ENCODE measurements at regions not wholly inside any gene's neighbourhood (a gene's known extent, or its start where the extent isn't known, plus 50 kb on each side); places are given as distances from the start of the nearest gene placed in this dataset.

DNA sequence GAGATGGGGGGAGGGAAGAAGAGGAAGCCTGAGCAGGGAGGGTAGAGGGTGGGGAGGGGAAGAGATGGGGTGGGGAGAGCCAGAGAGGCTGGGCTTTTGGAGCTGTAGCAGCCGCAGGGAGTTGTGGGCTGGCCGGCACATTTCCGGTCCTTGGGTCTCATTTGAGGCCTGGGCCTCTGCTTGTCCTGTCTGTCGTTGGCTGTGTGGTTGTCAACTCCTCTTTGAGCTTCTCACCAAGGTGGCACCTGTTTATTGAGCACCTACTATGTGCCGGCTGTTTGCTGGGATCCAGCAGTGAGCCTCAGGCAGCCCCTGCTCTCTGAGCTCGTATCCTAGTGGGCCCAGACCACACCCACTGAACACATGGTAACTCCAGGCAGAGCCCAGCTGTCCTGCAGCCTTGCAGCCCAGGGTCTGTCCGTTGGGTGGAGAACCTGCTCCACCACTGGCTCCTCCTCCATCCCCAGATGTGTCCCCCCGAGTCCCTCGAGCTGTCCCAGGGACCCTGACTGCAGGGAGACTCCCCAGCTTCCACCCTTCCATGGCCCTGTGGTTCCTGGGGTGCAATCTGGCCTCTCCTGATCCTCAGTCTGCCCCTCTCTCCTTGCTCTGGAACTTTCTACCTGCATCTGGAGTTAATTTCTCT, 164.9 kb downstream of the IRF8 start:
- no peak for DNase-seq

DNA sequence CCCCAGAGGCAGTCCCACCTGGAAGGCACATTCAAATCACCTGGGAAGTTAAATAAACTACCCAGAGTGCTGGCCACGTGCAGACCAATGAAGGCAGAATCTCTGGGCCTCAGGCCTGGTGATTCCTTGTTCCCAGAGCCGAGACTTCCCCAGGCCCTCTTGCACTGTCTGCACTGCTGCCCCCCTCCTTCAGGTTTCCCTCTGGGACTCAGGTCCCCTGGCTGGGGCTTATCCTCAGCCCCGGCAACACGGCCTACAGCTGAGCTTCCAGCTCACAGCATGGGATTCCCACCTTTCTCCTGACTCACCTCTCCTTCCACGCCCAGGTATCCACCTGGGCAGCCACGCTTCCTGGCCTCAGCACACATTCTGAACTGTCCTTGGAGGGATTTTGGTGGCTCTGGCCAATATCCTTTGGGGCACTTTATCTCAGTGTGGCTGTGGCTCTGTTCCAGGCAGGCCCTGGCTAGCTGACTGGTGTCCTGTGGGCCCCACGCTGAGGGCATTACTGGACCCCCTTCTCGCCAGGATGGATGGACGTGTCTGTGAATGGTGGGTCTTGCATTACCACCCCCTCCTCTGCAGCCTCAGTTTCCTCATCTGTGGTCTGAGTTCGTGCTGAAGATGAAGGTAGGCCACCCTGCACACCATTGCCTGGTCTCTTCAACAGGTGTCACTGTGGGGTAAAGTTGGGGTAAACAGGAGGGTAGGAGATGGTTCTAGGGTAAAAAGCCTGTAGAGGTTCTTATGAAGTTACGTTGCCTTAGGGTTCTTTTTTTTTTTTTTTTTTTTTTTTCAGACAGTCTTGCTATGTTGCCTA, 165.7 kb downstream of the IRF8 start:
- DNase-seq: no peak

DNA sequence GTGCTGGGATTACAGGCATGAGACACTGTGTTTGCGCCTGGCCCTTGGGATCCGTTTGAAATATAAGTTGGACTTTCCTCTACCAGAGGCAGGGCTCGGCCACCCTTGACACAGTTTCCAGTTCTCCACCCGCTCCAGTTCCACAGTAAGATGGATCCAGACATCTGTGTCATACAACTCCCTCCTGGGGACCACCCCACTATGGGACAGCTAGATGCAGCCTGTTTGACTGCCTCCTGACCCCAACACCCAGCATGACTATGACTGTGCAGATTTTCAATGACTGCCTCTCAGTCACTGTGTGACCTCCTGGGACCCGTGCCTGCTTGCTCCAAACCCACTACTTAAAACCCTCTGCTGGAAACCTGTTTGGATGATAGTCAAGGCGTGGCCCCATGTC, 166.7 kb downstream of the IRF8 start:
- DNase-seq: no peak

DNA sequence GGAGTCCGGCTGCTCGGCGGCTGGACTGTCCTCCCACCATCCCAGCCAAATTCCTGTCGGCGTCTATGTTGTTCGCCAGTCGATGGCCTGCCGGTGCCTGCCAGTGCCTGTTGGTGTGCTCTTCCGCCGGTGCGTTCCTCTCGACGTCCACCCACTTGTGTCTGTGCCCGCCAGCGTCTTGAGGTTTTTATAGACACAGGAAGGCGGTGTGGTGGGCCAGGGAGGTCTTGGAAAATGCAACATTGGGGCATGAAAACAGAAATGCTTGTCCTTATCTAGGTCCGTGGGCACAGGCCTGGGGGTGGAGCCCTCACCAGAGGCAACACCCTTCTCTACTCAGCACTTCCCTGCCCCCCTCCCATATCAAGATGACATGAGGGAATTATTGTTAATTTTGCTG, 167.8 kb downstream of the IRF8 start:
- DNase-seq: no peak

DNA sequence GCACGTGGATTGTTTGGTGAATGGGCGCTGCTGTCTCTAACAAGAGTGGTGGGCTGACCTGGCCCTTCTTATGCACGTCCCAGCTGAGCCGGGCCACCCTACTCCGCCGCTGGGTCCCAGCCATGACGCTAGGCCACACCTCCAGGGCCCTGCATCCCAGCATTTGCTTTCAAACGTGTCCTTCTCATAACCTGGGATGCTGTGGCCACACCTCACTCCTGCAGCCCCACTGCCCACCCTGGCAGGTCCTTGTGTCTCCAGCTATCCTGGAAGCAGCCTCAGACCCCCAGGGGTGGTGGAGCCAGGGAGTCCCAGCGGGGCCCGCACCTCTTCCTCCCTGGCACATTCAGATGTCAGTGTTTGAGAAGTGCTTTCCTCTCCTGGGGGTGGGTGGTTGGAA, 168.6 kb downstream of the IRF8 start:
- DNase-seq: no peak

DNA sequence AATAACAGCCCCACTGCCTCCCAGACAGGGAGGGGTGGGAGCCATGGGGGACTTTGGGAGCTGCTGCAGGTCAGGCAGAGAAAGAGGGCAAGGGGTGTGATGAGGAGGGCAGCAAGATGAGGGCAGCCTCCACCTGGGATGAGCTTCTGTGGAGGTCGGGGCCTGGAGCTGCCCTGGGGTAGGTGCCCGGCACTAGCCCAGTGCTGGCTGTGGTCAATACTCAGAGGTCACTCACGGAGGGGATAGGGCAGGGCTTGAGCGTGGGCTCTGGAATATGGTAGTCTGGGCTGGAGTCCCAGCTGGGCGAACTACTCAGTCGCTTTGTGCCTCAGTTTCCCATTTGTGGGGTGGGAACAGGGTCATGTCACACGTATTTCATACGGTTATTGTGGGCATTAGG, 169.0 kb downstream of the IRF8 start:
- no peak for DNase-seq

DNA sequence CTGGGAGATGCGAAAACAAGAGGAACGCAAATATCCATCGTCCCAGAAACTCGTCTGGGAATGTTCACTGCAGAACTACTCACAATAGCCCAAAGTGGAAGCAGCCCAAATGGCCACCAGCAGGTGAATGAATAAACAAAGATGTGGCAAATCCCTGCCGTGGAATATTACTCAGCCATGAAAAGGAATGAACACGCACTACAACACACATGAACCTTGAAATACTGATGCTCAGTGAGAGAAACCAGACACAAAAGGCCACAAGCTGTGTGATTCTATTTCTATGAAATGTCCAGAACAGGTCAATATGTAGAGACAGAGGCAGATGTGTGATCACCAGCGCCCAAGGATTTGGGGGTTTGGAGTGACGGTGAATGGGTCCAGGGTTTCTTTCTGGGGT, 169.8 kb downstream of the IRF8 start:
- DNase-seq: no peak

DNA sequence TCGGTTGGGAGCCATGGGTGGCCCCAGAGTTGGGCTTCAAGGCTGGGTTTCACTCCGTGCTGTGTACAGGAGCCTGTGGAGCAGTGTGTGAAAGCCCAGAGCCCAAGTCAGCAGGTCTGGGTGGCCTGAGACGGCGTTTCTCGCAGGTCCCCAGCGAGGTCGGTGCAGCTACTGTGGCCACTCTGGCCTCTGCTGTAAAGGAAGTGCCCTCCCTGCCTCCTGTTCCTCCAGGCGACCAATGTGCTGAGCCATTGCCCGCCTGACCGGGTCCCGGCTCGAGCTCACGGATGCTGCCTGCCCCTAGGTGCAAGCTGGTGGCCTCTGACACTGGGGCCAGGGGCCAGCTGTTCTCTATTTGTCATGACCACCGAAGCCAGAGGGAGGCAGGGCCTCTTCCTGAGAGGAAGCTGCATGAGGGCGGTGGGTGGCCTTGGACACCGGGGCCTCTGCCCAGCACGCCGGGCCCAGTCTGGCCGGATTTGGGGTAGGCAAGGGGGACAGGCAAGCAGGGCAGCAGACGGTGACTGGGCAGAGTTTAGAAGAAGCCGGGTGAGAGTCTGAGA, 170.9 kb downstream of the IRF8 start:
- no peak for DNase-seq

DNA sequence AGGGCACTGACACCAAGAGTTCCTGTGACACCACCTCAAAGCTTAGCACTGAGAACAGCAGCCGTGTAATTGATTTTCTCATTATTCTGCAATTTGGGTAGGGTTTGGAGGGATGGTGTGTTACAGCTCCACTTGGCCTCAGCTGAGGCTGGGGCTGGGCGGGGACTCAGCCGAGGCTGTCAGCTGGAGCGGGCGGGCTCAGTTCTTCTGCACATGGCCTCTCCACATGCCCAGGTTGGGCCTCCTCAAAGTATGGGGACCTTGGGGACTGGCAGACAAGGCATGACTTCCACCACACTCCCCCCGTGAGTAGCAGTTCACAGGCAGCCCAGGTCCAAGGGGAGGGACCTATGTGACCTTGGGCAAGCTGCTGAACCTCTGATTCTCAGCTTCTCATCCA, 171.5 kb downstream of the IRF8 start:
- DNase-seq: no peak

DNA sequence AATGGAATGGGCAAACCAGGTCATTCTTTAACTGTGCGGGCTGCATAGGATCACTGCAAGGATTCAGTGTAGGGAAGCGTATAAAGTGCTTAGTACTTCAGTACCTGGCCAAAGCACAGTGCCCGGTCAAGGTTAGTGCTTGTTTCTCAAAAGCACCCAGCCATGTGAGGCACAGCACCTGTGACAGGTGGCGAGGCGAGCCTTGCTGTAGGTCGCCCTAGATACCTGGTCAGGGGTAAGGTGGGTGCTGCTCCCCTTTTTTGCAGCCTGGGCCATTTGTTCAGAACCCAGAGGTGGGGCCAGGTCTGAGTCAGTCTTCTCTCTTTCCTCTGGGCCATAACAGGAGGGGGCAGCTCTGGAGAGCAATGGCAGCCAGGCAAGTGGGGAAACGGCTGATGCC, 172.0 kb downstream of the IRF8 start:
- no peak for DNase-seq

DNA sequence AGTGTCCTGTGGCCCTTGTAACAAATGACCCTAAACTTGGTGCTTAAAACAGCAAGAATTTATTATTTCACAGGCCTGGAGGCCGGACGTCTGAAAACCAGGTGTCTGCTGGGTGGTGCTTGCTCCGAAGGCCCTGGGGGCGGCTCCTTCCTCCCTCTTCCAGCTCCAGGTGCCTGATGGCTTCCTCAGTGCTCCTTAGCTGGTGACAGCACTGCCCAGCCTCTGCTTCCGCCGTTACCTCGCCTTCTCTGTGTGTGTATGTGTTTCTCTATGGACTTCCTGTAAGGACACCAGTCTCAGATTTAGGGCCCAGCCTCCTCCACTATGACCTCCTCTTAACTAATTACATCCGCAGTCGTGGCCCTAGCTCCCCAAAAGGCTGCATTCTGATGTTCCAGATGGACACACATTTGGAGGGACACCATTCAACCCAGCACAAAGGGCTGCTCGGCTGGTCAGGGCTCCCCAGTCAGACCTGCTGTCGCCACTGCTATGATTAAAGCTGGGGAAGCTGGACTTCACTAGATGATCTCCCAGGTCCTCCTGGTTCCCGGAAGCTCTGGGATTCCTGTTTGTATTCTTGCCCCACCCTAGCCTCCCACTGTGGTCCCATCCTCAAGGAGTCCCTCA, 172.8 kb downstream of the IRF8 start:
- no peak for DNase-seq

DNA sequence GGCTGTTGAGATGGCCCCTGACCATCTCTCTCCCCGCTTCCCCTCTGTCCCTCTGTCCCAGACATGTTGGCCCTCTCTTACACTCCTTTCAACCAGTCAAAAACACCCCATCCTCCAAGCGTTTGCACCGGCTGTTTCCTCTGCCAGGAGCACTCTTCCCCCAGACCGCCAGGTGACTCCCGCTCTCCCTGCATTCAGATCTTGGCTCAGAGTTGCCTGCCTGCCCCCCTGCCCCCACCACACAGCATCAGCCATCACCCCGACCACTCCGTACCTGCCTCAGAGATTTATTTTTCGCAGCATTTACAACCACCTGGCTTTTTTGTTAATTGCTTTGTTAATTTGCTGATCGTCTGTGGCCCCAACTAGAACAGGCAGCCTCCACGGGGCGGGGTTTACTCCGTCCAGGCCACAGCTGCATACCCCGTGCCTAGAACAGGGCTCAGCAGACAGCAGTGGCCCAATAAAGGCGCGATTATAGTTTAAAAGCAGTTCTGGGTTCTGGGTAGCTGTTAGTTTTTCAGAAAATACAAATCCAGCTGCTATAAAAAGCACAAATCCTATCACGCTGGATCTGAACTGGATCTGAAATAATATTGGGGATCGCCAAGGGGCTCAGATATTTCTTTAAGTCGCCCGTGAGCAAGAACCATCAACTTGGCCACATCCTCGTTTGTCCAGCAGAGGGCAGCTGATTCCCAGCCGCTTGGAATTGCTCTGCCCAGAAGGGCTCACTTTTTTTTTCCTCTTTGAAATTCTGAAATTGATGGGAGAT, 173.6 kb downstream of the IRF8 start:
- DNase-seq: no peak

DNA sequence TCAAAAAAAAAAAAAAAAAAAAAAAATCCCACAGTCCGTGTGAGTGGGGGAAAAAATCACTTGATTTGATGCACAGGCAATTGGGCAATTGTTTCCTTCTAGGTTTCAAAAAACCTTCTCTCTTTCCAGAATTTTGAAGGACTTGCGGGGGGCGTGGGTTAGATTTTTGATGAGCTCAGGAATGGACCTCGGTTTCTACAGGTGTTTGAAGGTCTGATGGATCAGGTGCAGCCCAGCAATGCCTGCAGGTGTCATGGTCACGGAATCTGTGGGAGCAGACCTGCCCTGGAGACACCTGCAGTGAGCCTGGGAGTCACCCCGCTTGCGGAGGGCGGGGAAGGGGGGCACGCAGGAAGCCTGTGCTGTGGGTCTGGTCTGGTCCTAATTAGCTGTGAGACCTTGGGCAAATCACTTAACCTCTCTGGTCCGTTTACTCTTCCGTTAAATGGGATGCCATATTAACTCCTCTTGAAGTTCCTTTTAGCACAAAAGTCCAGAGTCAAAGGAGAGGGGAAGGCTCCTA, 174.2 kb downstream of the IRF8 start:
- DNase-seq: no peak

DNA sequence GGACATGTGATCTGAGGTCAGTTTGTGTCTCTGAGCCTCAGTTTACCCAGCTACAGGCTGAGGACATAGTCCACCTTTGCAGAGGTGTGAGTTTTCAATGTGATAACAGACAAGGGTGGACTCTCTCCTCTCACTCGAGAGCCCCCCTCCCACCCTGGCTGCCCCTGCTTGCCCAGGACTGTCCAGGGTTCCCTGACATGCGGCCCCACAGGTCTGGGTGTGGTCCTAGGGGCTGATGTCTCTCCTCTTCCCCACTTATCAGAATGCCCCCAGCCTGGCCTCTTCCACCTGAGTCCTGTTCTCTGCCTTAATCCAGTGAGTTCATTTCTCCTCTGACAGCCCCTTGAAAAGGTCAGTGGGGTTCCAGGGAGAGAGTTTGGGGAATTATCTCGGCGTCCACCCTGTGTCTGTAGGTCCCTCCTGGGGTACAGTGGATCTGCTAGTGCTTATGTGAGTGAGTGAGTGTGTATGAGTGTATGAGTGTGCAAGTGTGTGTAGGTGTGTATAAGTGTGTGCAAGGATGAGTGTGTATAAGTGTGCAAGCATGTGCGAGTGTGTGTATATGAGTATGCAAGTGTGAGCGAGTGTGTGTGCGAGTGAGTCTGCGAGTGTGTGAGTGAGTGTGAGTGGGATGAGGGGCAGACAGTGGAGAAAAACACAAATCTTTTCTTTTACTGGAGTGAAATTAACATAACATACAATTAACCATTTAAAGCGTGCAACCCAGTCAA, 175.0 kb downstream of the IRF8 start:
- no peak for DNase-seq

DNA sequence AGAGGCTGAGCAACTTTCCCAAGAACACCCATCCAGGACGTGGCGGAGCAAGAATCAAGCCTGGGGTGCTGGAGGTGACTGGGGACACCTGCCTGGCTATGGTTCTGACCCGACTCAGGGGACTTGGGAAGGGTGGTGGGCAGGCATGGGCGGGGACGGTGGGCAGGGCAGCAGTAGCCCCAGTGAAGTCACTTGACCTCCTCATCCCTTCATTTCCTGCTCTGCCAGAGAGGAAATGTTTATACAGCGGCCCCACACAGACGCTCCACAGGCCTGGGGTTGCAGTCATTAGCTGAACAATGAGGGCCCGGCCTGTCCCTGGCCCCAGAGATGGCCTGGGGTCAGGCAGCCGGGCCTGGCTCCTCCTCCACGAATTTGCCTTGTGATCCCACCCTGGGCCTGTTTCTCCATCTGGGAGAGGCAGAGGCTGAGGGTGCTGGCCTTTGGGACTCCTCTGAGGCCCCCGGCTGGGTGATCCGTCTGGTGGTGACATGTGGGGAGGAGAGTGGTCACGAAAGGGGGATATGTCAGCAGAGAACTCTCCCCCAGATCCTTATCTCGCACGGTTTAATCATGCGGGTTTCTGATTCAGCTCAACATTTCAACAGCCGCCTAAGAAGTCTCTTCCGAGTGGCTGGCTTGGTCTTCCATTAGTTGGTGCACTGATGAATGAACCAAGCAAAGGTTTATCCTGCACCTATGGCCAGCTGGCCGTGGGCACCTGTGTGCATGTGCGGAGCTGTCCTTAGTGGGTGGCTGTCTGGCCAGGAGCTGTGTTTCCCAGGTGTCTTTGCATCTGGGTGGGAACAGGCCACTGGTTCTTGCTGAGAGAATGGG, 175.9 kb downstream of the IRF8 start:
- DNase-seq: no peak

DNA sequence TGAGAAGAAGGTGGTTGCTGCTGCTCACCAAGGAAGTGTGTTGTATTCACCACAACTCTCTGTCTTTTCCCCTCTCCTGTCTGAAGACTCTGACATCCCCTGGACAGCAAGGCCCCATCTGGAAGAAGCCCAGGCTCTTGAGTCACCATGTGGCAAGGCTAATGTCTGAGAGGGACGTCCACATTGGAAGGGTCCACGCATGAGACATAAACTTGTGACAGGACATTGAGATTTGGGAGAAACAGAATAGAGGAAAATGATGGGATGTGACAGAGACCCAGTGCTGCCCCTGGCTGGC, 176.5 kb downstream of the IRF8 start:
- no peak for DNase-seq

DNA sequence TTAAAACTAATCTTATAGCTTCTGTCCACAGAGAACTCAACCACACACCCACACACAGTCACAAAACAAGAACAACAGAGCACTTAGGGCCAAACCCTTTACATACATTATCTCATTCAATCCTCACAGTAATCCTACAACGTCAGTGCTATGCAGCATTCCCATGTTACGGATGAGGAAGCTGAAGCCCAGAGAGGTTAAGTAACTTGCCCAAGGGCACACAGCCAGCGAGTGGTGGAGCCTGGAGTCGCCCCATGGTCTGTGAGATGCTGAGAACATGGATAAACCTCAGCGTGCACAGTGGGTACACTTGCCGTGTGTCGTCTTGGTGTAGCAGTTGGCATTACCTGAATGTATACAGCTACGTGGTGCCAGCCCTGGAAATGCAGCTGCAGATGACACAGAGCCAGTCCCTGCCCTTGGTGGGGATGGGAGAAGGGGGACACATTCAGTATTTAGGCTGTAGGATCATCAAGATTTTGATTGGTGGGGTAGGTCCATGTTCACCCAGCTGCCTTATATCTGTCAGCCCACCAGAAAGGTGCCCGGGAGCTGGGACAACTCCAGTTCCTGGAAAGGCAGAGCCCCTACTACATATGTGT, 177.0 kb downstream of the IRF8 start:
- no peak for DNase-seq

DNA sequence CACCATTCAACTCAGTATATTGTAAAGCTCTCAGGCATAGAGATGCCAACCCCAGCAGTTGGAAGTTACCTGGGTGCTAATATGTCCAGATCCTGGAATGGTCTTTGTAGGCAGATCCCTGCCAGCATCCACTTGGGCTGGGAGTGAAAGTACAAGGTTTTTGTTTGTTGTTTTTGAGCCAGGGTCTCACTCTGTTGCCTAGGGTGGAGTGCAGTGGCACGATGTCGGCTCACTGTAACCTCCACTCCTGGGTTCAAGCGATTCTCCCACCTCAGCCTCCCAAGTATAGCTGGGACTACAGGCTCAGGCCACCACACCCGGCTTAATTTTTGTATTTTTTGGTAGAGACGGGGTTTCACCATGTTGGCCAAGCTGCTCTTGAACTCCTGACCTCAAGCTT, 177.6 kb downstream of the IRF8 start:
- no peak for DNase-seq

DNA sequence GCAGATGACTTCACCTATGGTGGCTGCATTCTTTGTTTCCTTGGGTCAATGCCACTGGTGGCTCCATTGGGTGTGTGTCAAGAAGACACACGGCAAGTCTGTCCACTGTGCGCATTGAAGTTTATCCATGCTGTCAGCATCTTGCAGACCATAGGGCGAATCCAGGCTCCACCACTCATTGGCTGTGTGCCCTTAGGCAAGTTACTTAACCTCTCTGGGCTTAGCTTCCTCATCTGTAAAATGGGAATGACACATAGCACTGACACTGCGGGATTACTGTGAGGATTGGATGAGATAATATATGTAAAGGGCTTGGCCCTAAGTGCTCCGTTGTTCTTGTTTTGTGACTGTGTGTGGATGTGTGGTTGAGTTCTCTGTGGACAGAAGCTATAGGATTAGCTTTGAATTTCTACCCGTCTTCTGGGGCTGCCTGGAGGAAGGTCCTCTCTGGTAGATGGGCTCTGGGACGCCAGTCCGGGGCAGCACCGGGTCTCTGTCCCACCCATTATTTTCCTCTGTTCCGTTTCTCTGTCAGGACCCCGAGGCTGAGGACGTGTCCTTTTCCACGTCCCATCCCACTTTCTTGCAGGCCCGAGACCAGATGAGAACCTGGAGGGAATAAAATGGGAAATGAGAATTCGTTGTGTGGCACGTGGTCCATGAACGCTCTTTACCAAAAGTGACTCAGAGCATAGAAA, 178.4 kb downstream of the IRF8 start:
- DNase-seq: no peak

DNA sequence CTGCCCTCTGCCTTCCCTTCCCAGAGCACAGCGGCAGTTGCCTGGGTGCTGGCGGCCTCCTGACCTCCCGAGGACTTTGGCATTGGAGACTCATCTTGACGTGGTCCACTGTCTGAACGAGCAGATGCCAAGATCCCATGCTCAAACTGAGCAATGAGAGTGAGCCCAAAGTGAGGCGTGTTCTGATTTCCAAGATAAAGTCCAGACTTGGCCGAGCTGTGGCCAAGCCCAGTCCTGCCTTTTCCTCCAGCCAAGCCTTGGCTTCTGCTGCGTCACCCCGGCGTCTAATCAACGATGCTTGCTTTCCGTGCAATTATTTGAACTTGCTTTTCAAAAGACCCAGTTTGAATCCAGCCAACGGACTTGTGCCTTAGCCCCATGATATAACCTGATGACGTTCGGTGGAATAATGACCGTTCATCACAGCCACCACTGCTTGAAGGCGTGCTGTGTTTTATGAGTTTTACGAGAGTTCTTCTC, 179.2 kb downstream of the IRF8 start:
- DNase-seq: no peak
